Upper lobe of left lung (tissue), 4 donors: ENCODE measurements at regions not wholly inside any gene's neighbourhood (a gene's known extent, or its start where the extent isn't known, plus 50 kb on each side); places are given as distances from the start of the nearest gene placed in this dataset.

Source experiments
- POLR2A ChIP-seq, 4 donors: fragments of 450-650 bp; IDR thresholded peaks; one replicate each; pipeline ENCODE4 v1.5.1; 2016 to 2017; ENCODE audit warnings: antibody characterized with exemption in 4 of 4, mild to moderate bottlenecking in 2 of 4
- POLR2AphosphoS5 ChIP-seq, 2 donors: sonication (generic); formaldehyde crosslinking; IDR thresholded peaks; one replicate each; pipeline ENCODE4 v1.5.1; 2017; ENCODE audit warnings: antibody characterized with exemption in 2 of 2
- TF ChIP-seq, protein P1 (sequence below), 6 experiments: fragments of 450-650 bp in 4 of 6; fragments of 200-600 bp in 2 of 6; sonication (generic) in 2 of 6; IDR thresholded peaks; one replicate each; pipeline ENCODE4 v1.5.1; 2016 to 2019; ENCODE audit warnings: antibody characterized with exemption in 6 of 6

DNA sequence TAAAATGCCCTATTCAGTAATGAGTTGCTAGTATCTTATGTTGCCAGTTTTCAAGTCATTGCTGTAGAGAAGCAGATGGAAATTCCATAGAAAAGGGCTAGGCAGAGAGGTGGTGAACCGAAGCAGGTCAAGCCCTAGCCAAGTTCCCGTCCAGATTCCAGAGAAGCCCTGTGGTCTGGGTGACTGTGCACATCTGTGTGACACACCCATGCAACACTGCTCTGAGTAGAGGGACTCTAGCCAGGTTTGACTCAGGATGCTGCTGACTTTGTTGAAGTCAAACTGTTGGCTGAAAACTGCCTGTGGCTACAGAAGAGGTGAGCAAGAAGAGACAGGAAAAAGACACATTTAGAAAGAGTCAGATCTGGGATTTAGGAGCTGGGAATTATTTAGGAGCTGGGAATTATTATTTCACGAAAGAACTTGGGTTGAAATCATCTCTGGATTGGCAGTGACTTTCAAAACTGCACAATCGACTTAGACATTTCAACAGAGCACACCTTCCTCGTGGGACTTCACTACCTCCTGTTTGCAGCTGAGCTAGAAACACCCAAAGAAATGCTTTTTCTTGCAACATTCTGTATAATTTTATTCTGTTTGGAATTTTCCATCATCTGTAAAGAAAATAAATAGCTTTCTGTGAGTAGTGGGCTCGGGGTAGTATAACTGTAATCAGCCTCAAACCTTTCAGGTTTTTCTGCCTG, 149.1 kb upstream of the PRKCQ start:
- TF ChIP-seq, protein P1, sequence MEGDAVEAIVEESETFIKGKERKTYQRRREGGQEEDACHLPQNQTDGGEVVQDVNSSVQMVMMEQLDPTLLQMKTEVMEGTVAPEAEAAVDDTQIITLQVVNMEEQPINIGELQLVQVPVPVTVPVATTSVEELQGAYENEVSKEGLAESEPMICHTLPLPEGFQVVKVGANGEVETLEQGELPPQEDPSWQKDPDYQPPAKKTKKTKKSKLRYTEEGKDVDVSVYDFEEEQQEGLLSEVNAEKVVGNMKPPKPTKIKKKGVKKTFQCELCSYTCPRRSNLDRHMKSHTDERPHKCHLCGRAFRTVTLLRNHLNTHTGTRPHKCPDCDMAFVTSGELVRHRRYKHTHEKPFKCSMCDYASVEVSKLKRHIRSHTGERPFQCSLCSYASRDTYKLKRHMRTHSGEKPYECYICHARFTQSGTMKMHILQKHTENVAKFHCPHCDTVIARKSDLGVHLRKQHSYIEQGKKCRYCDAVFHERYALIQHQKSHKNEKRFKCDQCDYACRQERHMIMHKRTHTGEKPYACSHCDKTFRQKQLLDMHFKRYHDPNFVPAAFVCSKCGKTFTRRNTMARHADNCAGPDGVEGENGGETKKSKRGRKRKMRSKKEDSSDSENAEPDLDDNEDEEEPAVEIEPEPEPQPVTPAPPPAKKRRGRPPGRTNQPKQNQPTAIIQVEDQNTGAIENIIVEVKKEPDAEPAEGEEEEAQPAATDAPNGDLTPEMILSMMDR (IDR thresholded peaks at IDR 0.05) = no peak
- TF ChIP-seq POLR2A (IDR thresholded peaks at IDR 0.05) = no peak
- no peak for TF ChIP-seq POLR2AphosphoS5 (IDR thresholded peaks at IDR 0.05)
